CD14-positive monocyte (primary cell): ENCODE measurements at regions not wholly inside any gene's neighbourhood (a gene's known extent, or its start where the extent isn't known, plus 50 kb on each side); places are given as distances from the start of the nearest gene placed in this dataset.

Experiments used
- DNase-seq, 3 donors: peaks; one replicate each; pipeline ENCODE4 v3.0.0-alpha.2; 2011 to 2022
- H2AFZ ChIP-seq: 2 replicates; pipeline ENCODE4 v1.6.0; 2012; ENCODE audit warnings: mild to moderate bottlenecking, low read depth, low read length, inconsistent platforms; ENCODE audit not compliant: insufficient read depth, poor library complexity, severe bottlenecking
- H3K27ac ChIP-seq, 2 donors: 1 replicate in 1 of 2; 2 replicates in 1 of 2; pipeline ENCODE4 v1.5.1; 2012 to 2013; ENCODE audit warnings: low read length in 2 of 2, control low read depth in 1 of 2, inconsistent platforms in 1 of 2, low read depth in 1 of 2, mild to moderate bottlenecking in 1 of 2
- H3K27me3 ChIP-seq, 2 donors: one replicate each; pipeline versions ENCODE4 v1.6.0 to v1.6.1; 2011 to 2013; ENCODE audit warnings: low read length in 2 of 2; ENCODE audit not compliant: control insufficient read depth in 2 of 2, insufficient read depth in 2 of 2
- H3K36me3 ChIP-seq, 2 donors: replicated peaks in 1 of 2; 1 replicate in 1 of 2; 2 replicates in 1 of 2; pipeline versions ENCODE4 v1.5.1 to v1.6.1; 2012 to 2013; ENCODE audit warnings: low read length in 2 of 2, control low read depth in 1 of 2, inconsistent platforms in 1 of 2, mild to moderate bottlenecking in 1 of 2; ENCODE audit not compliant: insufficient read depth in 2 of 2, control insufficient read depth in 1 of 2
- H3K4me1 ChIP-seq, 2 donors: 1 replicate in 1 of 2; 2 replicates in 1 of 2; pipeline versions ENCODE4 v1.5.1 to v1.6.1; 2012 to 2013; ENCODE audit warnings: low read length in 2 of 2, control low read depth in 1 of 2, inconsistent platforms in 1 of 2, mild to moderate bottlenecking in 1 of 2, moderate library complexity in 1 of 2; ENCODE audit not compliant: insufficient read depth in 2 of 2, control insufficient read depth in 1 of 2
- H3K4me2 ChIP-seq: replicated peaks from 2 replicates; pipeline ENCODE3; 2012; ENCODE audit warnings: low read length, moderate library complexity, mild to moderate bottlenecking; ENCODE audit not compliant: poor library complexity, severe bottlenecking; ENCODE audit errors: extremely low read depth
- H3K4me3 ChIP-seq, 3 experiments: fragments of 200-600 bp in 1 of 3; sonication (generic) in 1 of 3; replicated peaks in 1 of 3; 1 replicate in 2 of 3; 2 replicates in 1 of 3; pipeline ENCODE4 v1.5.1; 2011 to 2013; ENCODE audit warnings: low read length in 3 of 3, mild to moderate bottlenecking in 3 of 3, control low read depth in 2 of 3, low read depth in 2 of 3, inconsistent platforms in 1 of 3, moderate library complexity in 1 of 3
- H3K79me2 ChIP-seq: 2 replicates; pipeline ENCODE4 v1.6.0; 2012; ENCODE audit warnings: mild to moderate bottlenecking, control low read depth, inconsistent platforms, low read length, moderate library complexity; ENCODE audit not compliant: insufficient read depth
- H3K9ac ChIP-seq: 2 replicates; pipeline ENCODE4 v1.6.0; 2017; ENCODE audit warnings: low read length, mild to moderate bottlenecking; ENCODE audit not compliant: insufficient read depth, poor library complexity, severe bottlenecking
- H3K9me3 ChIP-seq, 2 donors: replicated peaks in 1 of 2; 1 replicate in 1 of 2; 2 replicates in 1 of 2; pipeline versions ENCODE4 v1.5.1 to v1.6.1; 2012 to 2013; ENCODE audit warnings: low read length in 2 of 2, control low read depth in 1 of 2; ENCODE audit not compliant: control insufficient read depth in 1 of 2, insufficient read depth in 1 of 2
- H4K20me1 ChIP-seq: 2 replicates; pipeline ENCODE4 v1.6.0; 2012; ENCODE audit warnings: mild to moderate bottlenecking, low read length, control low read depth, moderate library complexity; ENCODE audit not compliant: insufficient read depth
- H3K27ac Mint-ChIP-seq, 7 donors: one replicate each; pipeline ENCODE4 v1.8.0; 2020; ENCODE audit warnings: mild to moderate bottlenecking in 7 of 7, mixed read lengths in 7 of 7, moderate library complexity in 6 of 7, inconsistent platforms in 2 of 7
- H3K27me3 Mint-ChIP-seq, 3 donors: one replicate each; pipeline ENCODE4 v1.8.0; 2021 to 2022; ENCODE audit warnings: low read depth in 3 of 3, mild to moderate bottlenecking in 3 of 3, mixed read lengths in 3 of 3, moderate library complexity in 3 of 3, inconsistent platforms in 1 of 3
- H3K36me3 Mint-ChIP-seq, 2 donors: one replicate each; pipeline ENCODE4 v1.8.0; 2020; ENCODE audit warnings: mixed read lengths in 2 of 2, inconsistent platforms in 1 of 2, mild to moderate bottlenecking in 1 of 2
- H3K4me1 Mint-ChIP-seq: one replicate; pipeline ENCODE4 v1.8.0; 2020; ENCODE audit warnings: mild to moderate bottlenecking, mixed read lengths
- H3K4me3 Mint-ChIP-seq, 2 donors: one replicate each; pipeline ENCODE4 v1.8.0; 2020; ENCODE audit warnings: mild to moderate bottlenecking in 2 of 2, mixed read lengths in 2 of 2, moderate library complexity in 1 of 2
- H3K9me3 Mint-ChIP-seq, 7 donors: one replicate each; pipeline ENCODE4 v1.8.0; 2020 to 2022; ENCODE audit warnings: mixed read lengths in 7 of 7, mild to moderate bottlenecking in 6 of 7, moderate library complexity in 6 of 7, inconsistent platforms in 2 of 7
- CTCF ChIP-seq: fragments of 200-600 bp; IDR thresholded peaks from one replicate; pipeline ENCODE4 v1.8.0; 2022; ENCODE audit warnings: antibody characterized with exemption, mild to moderate bottlenecking
- WGBS: methylation state at CpG from one replicate; pipeline ENCODE4 v1.1.5; 2013; ENCODE audit warnings: missing lambda C conversion rate; ENCODE audit not compliant: insufficient coverage; 5-methylcytosine and 5-hydroxymethylcytosine counted together
- intact Hi-C, 2 donors: fragments of 100-400 bp; cut with micrococcal nuclease; formaldehyde crosslinking; loops; one replicate each; pipeline versions ENCODE4 v1.15.0 to v1.15.1; 2023

- Histone ChIP-seq H3K4me1 (no peaks in the 10 kb centered on the region), H3K36me3 (no peaks in the 10 kb centered on the region), H3K27ac (no peak overlapping the region), H3K79me2 (no peaks in the 10 kb centered on the region), H3K9ac (no peak overlapping the region), H2AFZ (no peak overlapping the region), H3K9me3 (peaks cover 0 to 4% of the 10 kb centered on the region in 2 donors), H3K4me3 (no peak overlapping the region), H3K4me2 (no peak overlapping the region), H3K27me3 (no peaks in the 10 kb centered on the region), H4K20me1 (no peaks in the 10 kb centered on the region)
- no peak for TF ChIP-seq CTCF
- WGBS = 77% methylated on average over 2 of the region's 2 CpGs
- intact Hi-C loops = no loop called here
- Mint-ChIP-seq H3K27me3 (peaks cover 0 to 2% (median 0%) of the 10 kb centered on the region in 3 donors), H3K4me3 (no peak overlapping the region), H3K4me1 (no peaks in the 10 kb centered on the region), H3K27ac (no peak overlapping the region), H3K9me3 (peaks cover 2 to 19% (median 9%) of the 10 kb centered on the region in 7 donors), H3K36me3 (no peaks in the 10 kb centered on the region)
- DNase-seq = no peak
Measured at GRCh38 chr4:100633269-100633668, 115.4 kb upstream of the EMCN start.

GRCh38 chr4:100632163-100632562 lies 114.3 kb upstream of the EMCN start:
- Histone ChIP-seq H3K27ac (no peak overlapping the region), H2AFZ (no peak overlapping the region), H3K79me2 (no peaks in the 10 kb centered on the region), H3K9me3 (peaks cover 0 to 4% of the 10 kb centered on the region in 2 donors), H3K27me3 (no peaks in the 10 kb centered on the region), H3K4me3 (no peak overlapping the region), H3K36me3 (no peaks in the 10 kb centered on the region), H3K9ac (no peak overlapping the region), H3K4me2 (no peak overlapping the region), H4K20me1 (no peaks in the 10 kb centered on the region), H3K4me1 (no peaks in the 10 kb centered on the region)
- intact Hi-C loops = no loop called here
- Mint-ChIP-seq H3K36me3 (no peaks in the 10 kb centered on the region), H3K27ac (no peak overlapping the region), H3K4me3 (no peak overlapping the region), H3K4me1 (no peaks in the 10 kb centered on the region), H3K9me3 (peaks cover 0 to 13% (median 9%) of the 10 kb centered on the region in 7 donors), H3K27me3 (peaks cover 0 to 2% (median 0%) of the 10 kb centered on the region in 3 donors)
- TF ChIP-seq CTCF = no peak
- no peak for DNase-seq
- 100% methylated on average over 1 of the region's 2 CpGs for WGBS
